GM19240 (cell line): ENCODE measurements at regions not wholly inside any gene's neighbourhood (a gene's known extent, or its start where the extent isn't known, plus 50 kb on each side); places are given as distances from the start of the nearest gene placed in this dataset.
"Not testable (repeated sequence)": the region's sequence is repeated elsewhere in the genome, so short reads cannot be mapped to it uniquely, and the experiment has no call there.

Experiments
- DNase-seq: peaks from one replicate; pipeline ENCODE4 v3.0.0; 2011; ENCODE audit warnings: low spot score; ENCODE audit not compliant: insufficient read length

DNA sequence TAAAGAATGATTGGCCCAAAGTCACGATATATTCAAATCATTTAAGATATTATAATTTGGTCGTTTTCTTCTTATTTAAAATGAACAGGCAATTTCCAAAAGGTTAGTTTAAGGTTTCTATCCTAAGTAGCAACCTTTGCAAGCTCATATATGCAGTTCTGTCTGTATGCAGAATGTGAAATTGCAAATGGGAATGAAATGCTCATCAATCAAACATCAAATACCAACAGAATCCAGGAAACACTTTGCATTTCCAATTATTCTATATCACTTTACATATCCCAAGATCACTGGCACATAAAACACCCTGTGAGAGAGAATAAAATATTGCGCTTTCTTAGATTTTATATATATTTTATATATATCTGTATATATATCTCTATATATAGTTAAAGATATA, 237.3 kb downstream of the NRIP1 start:
- DNase-seq: no peak

DNA sequence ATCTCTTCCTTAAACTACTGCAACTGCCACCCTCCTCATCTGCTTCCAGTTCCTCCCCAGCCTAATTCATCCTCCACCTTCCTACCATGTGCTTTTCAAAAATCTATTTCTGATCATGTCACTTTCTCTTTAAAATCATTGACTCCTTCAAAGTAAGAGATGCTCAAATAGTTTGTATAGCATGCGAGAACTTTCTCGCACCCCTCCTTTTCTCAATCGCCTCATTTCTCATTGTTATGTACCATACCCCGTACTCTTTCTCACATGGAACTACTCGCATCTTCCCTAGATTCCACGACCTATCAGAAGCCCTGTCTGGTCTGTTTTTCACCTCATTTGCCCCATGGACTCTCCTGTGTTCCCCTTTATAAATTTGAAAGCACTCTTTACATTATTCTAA, 238.2 kb downstream of the NRIP1 start:
- DNase-seq: no peak

DNA sequence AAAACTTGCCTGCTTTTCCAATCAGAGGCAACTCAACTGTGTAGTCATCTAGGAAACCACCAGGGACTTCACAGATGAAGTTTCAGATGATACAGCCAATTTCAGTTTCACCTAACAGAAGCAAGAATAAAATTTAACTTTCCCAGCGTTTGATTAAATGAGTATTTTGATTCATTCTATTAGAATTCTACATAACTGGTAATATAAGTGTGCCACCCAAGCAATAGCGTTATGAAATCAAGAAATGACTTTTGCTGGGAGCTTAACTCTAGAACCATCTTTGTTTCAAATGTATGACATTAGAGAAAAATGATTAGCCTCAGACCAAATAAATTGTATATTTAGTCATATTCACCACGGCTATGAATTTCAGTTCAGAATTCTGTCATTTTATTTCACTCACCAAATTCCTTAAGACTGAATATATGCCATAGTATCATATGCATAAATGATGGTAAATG, 239.3 kb downstream of the NRIP1 start:
- DNase-seq: no peak

DNA sequence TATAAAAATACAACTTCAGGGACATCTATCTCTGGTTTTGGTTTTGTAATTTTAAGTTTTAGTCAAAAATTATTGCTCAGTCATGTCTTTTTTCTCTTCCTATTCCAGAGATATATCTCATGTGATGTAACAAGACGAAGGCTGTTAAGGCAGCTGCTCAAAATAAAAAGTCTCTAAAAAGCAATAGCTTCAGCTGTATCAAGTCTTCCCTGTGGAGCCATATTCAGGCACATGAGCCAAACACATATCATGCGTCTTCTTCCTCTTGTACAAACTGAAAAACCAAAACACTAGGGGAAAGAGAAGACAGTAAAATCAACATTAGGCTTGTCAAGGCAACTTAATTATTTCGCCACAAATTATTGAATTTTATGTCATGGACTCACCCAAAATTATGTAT, 240.7 kb downstream of the NRIP1 start:
- no peak for DNase-seq

DNA sequence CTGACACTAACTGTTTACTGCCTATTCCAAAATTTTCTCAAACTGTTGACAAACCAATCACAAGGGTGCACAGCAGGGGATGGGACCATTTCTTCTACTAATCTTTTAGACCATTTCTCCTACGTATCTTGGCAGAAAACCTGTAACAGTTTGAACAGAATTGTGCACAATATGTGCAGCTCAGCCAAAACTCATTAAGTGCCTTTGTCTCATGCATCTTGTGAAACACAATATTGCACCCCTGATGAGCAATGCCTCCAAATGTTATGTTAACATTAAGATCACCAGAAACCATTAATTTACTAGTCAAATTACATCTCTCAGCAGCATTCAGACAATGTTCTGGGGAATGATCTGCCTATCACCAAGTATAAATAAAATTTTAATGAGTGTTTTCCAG, 247.5 kb downstream of the NRIP1 start:
- no peak for DNase-seq

DNA sequence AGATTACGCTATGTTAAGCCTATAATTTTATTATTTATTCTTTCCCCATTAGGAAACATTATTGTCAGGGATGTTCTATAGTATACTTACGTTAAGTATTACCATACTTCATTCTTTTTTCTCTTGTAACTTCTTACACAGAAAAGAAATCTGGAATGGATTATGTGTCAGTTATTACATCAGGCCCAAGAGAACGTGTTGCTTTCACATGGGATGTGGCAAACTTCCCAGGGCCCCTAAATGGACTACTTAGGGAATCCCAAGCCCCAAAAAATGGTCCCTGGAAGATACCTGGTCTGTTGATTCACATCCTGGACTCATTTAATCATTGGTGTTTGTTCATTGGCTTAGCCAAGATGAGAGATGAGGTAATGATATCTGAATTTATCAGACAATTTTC, 249.8 kb downstream of the NRIP1 start:
- no peak for DNase-seq

DNA sequence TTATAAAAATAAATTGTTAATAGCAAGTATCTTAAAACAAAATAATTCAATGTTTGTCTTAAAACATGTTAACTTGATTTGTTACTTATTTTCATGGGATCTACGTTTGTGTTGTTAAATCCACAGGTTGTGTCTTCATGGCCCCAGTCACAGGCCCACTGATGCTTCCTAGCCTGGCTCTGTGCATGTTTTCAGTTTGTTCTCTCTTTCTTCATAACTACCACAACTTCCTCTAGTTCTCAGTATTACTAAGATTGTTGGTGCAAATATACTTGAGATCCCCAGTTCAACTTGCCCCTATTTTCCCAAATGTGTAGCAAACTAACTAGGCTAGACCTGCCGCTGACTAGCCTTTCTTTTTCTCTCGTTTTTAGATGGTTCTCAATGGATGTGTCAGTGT, 250.5 kb downstream of the NRIP1 start:
- no peak for DNase-seq

DNA sequence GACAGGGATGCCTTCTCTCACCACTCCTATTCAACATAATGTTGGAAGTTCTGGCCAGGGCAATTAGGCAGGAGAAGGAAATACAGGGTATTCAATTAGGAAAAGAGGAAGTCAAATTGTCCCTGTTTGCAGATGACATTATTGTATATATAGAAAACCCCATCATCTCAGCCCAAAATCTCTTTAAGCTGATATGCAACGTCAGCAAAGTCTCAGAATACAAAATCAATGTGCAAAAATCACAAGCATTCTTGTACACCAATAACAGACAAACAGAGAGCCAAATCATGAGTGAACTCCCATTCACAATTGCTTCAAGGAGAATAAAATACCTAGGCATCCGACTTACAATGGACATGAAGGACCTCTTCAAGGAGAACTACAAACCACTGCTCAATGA, 258.1 kb upstream of the SAMSN1 start:
- not testable (repeated sequence) for DNase-seq

DNA sequence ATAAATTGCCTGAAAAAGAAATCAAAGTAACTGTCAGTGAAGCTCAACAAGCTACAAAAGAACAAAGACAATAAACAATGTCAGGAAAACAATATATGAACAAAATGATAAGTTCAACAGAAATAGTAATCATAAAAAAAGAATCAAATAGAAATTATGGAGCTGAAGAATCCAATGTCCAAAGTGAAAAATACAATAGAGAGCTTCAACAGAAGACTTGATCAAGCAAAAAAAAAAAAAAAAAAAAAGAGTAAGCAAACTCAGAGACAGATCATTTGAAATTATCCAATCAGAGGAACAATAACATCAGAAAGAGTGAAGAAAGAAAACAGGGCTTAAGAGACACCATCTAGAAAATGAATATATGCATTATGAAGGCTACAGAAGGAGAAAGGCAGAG, 251.4 kb upstream of the SAMSN1 start:
- no peak for DNase-seq

DNA sequence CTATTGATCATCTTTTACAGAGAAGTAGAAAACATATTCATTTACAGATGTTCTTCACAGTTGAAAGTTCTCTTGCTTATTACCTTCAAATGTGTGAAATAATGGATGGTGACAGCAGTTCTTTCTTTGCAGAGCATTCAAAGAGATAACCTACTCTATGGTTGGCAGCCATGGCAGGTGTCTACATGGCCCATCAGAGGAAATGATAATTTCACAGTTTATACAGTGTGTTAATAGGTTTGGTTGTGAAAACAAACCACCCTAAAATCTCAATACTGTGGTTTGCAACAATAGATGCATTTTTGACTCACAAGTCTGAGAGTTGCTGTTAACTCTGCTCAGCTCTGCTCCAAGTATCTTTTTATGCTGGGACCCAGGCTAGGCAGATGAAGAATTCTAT, 241.2 kb upstream of the SAMSN1 start:
- no peak for DNase-seq

DNA sequence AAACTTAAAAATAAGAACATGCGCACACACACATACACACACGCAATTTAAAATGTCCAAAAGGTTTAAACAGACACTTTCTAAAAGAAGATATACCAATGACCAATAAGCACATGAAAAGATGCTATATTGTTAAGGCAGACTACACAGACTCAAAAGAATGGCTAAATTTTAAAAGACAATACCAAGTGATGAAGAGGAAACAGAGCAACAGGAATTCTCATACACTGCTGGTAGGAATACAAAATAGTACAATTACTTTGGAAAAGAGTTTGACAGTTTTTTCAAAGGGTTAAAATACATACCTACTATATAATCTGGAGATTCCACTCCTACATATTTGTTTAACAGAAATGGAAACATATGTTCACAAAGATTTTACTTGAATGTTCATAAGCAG, 239.6 kb upstream of the SAMSN1 start:
- no peak for DNase-seq

DNA sequence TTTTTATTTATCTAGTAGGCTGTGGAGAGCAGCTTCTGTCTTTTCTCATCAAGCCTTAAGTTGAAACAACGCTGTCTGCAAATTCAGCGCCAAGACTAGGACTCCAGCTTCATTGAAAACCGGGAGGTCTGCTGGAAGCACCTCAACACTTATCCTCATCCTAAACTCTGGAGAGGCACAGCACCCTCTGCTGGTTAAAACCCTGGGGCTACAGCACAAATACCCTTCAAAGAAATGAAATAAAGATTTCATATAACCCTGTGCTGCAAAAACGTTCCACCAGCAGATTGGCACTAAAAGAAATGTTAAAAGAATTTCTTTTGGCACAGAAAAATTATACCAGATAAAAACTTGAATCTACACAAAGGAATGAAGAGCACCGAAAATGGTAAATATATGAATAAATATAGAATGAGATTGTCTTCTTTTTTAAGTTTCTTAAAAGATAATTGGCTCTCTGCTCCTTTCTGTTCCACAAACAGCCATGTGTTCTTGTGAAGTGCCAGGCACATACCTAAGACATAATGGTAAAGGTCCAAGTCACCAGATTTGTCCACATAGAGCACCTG, 227.7 kb upstream of the SAMSN1 start:
- DNase-seq: no peak

DNA sequence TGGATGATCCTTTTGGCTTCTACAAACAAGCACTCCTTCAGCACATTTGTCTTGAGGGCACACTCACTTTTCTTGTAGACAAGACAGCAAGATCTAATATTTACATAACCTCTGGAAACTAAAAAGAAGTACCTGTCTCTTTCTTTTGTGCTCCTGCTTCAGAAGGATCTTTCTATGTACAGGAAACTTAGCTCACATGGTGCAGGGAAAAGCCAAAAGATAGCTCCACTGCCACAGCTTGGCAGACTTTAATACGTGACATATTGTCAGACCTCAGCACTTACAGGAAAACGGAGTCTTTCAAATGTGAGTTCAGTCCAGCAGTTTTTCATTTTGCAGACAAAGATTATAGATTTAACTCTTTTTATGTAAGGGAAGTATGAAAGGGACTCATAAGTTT, 225.5 kb upstream of the SAMSN1 start:
- DNase-seq: no peak

DNA sequence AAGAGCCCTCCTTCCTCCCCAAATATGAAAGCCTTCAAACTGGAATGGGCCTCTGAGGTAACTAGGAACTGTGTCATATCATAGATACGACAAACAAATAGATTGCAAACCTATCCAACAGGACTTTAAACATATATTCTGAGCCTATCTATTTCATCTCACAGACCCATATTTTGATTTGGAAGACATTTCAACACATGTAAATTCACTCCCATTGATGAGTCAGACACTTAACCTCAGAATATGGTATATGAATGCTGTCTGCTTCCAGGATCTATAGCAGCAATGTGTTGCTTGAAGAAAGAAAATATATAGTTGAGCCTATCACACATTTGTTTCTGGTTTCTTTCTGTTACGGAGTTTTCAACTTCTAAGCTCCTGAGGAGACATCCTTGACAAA, 221.9 kb upstream of the SAMSN1 start:
- DNase-seq: no peak

DNA sequence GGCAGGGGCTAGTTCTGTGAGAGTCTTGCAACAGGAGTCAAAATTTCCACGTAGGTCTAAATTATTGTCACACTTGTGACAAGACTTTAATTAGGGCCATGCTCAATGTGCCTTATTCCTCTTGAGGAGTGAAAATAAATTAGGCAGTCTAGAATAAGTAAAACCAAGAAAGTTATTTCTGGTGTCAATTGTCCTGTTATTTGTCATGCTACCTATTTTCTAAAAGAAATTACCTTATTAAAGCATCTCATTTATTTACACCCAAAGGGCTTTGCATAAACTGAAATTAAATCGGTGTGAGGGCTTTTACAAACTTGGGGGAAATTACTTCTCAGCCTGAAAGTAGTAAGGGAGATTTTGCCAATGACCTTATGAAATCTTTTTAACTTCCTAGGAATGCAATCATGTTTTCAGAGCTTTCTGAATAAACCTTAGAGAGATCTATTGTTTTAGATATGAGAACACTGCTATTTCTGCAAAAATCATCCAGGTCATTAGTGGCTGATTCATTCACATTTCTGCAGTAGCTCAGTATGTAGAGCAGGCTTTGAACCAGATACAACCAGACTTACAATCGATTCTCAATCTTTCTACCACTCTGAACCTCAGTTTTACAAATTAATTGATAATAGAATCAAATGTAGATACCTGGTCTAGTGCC, 221.2 kb upstream of the SAMSN1 start:
- no peak for DNase-seq

DNA sequence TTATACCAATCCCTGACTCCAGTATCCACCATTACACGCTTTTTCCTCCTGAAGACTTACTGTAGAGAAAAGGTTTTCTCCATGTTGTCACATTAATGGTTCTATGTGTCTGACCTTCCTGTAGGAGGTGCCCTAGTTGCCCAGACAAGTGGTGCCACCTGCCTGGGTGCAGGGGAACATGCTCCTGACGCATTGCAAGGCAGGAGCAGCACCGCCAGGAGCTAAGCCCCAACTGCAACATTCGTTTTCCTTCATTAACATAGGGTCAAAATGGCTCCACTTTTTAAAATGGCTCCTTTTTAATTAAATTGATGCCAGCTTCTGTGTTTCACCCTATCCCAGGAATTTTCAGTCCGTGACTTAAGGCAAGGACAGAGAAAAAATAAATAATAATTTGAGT, 220.1 kb upstream of the SAMSN1 start:
- no peak for DNase-seq

DNA sequence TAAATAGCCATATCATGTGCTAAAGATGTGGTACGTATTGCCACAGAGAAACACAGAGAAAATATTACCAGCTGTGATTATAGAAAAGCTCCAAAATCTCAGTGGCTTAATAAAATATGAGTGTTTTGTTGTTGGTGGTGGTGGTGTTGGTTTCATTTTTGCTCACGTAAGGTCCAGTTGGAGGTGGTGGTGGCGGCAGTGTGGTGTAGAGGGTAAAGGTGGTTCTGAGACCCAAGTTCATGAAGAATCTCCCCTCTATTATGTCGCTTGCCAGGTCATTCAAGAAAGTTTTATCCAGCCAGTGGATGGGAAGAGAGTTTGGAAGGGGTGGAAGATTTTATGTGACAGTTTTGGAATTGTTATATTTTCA, 217.6 kb upstream of the SAMSN1 start:
- DNase-seq: no peak

DNA sequence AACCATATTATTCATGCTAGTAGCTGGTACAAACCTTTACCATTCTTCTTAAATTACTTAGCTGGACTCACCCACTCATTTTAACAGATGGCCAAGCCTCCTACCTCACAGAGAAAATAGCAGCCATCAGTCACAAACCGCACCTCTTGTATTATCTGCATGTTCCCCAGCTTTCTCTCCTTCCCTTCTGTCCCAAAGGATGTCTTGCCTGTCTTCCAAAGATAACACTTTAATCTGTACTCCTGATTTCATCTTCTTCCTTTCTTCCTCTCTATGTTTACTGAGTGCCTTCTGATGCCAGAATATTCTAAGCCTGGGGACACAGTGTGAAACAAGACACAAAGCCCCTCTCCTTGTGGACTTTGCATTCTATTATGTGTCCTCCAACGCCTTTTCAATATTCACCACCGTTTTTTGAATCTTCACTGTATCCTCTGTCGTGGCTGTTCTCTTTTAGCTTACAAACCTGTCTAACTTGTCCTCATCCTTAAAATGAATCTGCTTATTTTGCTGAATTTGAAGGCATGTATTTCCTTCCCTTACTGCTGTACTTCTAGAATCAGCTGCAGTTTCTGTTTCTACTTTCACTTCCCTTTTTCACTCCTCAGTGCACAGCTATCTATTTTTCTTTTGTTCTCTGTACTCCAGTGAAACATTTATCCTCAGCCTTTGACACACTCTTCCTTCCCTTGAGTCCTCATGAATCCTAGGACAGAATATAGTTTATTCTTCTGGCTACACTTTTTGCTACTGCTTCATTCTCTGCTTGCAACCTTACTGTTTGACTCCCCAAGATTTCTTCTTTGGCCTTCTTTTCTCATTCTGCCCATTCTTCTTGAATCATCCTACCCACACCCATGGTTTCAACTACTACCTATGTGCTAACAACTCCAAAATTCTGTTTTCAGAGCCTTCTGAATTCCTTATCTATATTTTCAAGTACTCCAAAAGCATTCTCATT, 216.9 kb upstream of the SAMSN1 start:
- DNase-seq: peak; percentile 18

DNA sequence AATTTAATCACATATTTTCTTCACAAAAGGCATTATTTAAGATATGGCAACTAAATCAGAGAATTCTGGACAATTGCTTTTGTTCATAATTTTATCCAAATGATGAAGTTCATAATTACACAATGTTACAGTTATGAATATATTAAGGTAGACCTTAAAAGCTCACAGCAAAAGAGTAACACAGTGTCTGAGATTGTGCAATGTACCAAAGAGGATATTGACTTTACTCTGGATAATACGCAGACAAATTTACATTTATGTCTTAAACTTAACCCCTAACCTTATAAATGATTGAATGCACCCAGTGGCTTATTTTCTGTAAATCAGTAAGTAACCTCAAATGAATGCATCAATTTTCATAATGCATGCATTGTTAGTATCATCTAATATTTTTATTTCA, 216.2 kb upstream of the SAMSN1 start:
- no peak for DNase-seq

DNA sequence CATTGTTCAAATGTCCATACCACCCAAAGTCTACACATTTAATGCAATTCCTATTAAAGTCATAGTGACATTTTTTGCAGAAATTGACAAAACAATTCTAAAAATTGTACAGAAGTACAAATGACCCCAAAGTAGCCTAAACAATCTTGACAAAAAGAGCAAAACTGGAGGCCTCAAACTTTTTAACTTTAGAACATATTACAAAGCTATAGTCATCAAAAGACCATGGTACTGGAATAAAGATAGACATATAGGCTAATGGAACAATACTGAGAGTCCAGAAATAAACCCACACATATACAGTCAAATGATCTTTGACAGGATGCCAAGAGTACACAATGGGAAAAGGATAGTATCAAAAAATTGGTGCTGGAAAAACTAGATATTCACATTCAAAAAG, 213.2 kb upstream of the SAMSN1 start:
- no peak for DNase-seq

DNA sequence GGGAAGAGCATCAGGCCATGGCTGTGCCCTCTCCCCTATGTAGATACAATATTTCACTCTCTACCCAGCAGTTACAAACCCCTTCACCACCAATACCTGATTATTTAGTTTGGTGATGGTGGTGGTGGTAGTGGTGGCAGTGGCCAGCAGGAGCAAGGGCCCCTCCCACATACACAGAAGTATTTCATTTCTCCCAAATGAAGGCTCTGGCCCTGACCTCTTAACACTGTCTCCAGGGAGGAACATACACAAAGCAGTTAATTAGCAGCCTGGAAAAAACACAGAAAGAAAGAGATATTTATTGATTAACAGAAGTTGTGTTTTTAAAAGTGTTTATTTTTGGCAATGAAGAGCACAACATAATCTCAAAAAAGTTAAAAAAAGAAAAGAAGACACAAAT, 212.7 kb upstream of the SAMSN1 start:
- no peak for DNase-seq

DNA sequence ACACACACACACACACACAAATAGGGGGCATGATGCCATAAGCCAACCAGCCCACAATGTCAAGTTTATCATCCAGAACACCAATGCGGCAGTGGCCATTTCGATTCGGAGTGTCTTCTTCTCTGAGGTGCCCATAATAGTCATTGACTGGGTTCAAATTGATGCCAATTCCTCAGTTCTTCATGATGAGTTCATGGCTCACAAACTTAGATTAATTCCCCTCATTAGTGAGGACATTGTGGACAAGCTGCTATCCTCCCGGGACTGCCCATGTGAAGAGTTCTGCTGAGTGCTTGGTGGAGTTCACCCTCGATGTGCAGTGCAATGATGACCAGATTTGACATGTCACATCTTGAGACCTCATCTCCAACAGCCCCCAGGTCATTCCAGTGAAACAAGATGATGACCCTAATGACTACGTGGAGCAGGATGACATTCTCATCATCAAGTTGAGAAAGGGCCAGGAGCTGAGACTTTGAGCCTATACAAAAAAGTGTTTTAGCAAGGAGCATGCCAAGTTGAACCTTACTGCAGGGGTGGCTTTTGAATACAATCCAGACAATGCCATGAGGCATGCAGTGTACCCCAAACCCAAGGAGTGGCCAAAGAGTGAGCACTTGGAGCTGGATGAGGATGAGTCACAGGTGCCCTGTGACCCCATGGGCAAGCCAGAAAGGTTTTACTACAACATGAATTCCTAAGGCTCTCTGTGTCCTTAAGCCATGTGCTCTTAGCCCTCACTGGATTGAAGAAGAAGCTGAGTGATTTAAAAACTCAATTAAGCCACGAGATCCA, 211.6 kb upstream of the SAMSN1 start:
- no peak for DNase-seq
